CD4-positive, alpha-beta T cell treated with Interleukin-17A for 1 hour (primary cell): ENCODE measurements at regions not wholly inside any gene's neighbourhood (a gene's known extent, or its start where the extent isn't known, plus 50 kb on each side); places are given as distances from the start of the nearest gene placed in this dataset.
"Not testable (repeated sequence)": the region's sequence is repeated elsewhere in the genome, so short reads cannot be mapped to it uniquely, and the experiment has no call there.

ENCODE experiments used
- DNase-seq: peaks from one replicate; pipeline ENCODE4 v3.0.0-alpha.2; 2020

- DNase-seq, result peak; percentile 7
Measured at GRCh38 chr12:46546634-46547273, 174.2 kb upstream of the SLC38A2 start.

GRCh38 chr12:46543378-46543795, 170.8 kb upstream of the SLC38A2 start:
- DNase-seq, result not testable (repeated sequence)

GRCh38 chr12:46538976-46539375, 166.4 kb upstream of the SLC38A2 start:
- DNase-seq, result no peak

GRCh38 chr12:46537387-46537955, 164.9 kb upstream of the SLC38A2 start:
- no peak for DNase-seq

GRCh38 chr12:46536316-46536715, 163.7 kb upstream of the SLC38A2 start:
- not testable (repeated sequence) for DNase-seq

- no peak for DNase-seq
Measured at GRCh38 chr12:46535907-46536306, 163.3 kb upstream of the SLC38A2 start.

- no peak for DNase-seq
Measured at GRCh38 chr12:46535376-46535775, 162.8 kb upstream of the SLC38A2 start.

GRCh38 chr12:46534327-46534840, 161.8 kb upstream of the SLC38A2 start:
- no peak for DNase-seq

- DNase-seq, result no peak
Measured at GRCh38 chr12:46533723-46534122, 161.2 kb upstream of the SLC38A2 start.

- no peak for DNase-seq
Measured at GRCh38 chr12:46531804-46532203, 159.2 kb upstream of the SLC38A2 start.

- DNase-seq, result no peak
Measured at GRCh38 chr12:46531059-46531785, 158.6 kb upstream of the SLC38A2 start.

- no peak for DNase-seq
Measured at GRCh38 chr12:46530373-46531056, 157.9 kb upstream of the SLC38A2 start.

GRCh38 chr12:46526233-46526632, 153.7 kb upstream of the SLC38A2 start:
- DNase-seq, result no peak

GRCh38 chr12:46524778-46525177, 152.2 kb upstream of the SLC38A2 start:
- DNase-seq, result no peak

GRCh38 chr12:46523863-46524770, 151.5 kb upstream of the SLC38A2 start:
- peak; percentile 61 for DNase-seq

GRCh38 chr12:46523446-46523845, 150.9 kb upstream of the SLC38A2 start:
- no peak for DNase-seq

- DNase-seq, result no peak
Measured at GRCh38 chr12:46522071-46522470, 149.5 kb upstream of the SLC38A2 start.

GRCh38 chr12:46521145-46521544, 148.6 kb upstream of the SLC38A2 start:
- no peak for DNase-seq

GRCh38 chr12:46519407-46519806, 146.8 kb upstream of the SLC38A2 start:
- DNase-seq, result no peak

- DNase-seq, result no peak
Measured at GRCh38 chr12:46518729-46519128, 146.2 kb upstream of the SLC38A2 start.

- DNase-seq, result no peak
Measured at GRCh38 chr12:46518169-46518568, 145.6 kb upstream of the SLC38A2 start.

GRCh38 chr12:46517579-46517962, 145.0 kb upstream of the SLC38A2 start:
- DNase-seq, result peak; percentile 22
